Posterior vena cava (tissue), 2 donors: ENCODE measurements at regions not wholly inside any gene's neighbourhood (a gene's known extent, or its start where the extent isn't known, plus 50 kb on each side); places are given as distances from the start of the nearest gene placed in this dataset.

Source experiments
- DNase-seq: peaks from one replicate; pipeline ENCODE4 v3.0.0-alpha.2; 2020; ENCODE audit warnings: low spot score
- intact Hi-C, 2 donors: fragments of 100-400 bp; cut with DNase I; formaldehyde crosslinking; loops; one replicate each; pipeline versions ENCODE4 v1.14.1 to v1.14.2; 2022 to 2023
- donor health status: DM: yes; HTN: yes; CAD: no.
- donor health status: DM: yes; HTN: yes; CAD: no.

DNA sequence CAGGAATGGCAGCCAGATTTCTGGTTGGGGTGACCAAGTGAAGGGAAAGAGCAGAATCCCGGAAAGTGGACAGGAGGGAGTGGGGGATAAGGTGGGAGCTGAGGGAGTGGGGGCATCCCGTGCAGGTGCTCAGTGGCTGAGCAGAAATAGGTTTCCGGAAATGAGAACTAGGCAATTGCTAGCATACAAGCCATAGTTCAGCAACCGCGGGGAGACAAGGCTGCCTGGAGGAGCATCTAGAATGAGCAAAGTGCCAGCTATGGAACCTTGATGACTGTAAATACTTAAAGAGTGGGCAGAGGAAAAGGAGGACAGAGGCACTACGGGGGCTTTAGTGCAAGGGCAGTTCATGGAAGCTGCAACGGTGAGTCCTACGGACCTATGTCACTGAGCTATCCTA, 220.2 kb downstream of the BCL11A start:
- intact Hi-C loops: no loop called here
- DNase-seq: no peak

DNA sequence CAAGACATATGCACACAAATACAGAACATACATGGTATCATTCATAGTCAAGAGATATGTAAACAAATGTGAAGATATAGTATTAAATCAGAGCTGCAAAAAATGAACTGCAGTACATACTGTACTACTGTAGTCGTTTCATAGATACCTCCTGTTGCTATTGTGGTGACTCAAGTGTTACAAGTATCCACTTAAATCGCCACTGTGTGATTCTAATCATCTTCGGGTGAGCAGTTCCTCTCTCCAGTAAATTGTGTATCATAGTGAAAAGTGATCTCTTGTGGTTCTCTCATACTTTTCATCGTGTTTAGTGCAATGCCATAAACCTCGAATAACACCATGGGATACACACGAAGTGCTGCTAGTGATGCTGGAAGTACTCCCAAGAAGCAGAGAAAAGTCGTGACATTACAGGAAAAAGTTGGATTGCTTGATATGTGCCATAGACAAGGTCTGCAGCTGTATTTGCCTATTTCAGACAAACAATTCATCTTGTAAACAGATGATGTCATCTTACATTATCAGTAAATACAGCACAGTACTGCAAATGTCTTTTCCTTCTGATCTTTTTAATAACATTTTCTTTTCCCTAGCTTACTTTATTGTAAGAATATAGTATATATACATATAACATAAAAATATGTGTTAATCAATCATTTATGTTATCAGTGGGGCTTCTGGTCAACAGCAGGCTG, 222.2 kb downstream of the BCL11A start:
- intact Hi-C loops: no loop called here
- DNase-seq: no peak

DNA sequence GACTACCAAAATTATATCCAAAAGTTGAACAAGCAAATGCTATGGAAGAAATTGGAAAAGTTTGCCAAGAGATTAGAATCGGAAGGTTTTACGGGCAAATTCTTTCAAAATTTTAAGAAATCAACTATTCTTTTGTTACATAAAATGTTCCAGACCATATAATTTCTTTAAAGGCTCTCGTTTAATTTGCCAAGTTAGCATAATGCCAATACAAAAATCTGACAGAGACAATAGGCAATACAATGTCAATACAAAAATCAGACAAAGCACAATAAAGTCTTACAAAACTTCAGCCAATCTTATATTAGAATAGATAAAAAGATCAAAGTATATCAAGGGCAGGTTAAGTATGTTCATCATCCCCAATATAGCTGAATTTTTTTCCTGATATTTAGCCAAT, 224.2 kb downstream of the BCL11A start:
- DNase-seq: no peak
- intact Hi-C loops: no loop called here

DNA sequence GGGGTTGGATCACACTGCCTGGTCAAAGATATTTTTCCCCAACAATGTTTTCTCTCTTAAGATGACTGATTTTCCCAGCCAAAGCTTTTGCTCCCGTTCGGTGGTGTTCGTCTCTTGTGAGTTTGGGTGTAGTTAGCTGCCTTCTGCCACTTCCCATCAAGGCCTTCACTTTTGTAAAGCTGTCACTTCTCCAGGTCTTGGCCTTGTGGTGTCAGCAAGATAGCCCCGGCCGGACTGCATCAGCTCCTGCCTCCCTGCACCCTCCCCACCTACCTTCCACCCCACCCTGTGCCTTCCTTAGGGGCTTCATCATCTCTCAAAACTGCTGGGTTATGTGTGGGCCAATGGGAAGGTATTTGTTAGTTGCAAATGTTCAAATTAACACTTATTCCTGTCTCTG, 228.9 kb downstream of the BCL11A start:
- DNase-seq: no peak
- intact Hi-C loops: no loop called here

DNA sequence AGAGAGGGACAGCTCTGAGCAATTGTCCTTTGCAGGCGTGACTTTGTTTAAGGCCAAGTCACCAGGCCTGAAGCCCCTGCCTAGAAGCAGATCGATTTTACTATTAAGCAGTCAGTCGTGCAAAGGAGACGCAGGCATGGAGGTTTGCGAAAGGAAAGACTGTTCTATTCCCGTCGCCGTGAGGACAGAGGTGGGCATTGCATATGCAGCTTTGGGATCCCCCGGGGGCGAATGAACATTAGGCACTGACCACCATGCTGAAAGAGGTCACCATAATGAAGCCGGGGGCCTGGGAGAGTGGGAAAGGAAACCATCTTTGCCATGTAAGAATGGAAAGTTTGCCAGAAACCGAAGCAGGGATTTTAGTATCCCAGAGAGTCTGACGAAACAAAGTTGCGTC, 231.6 kb downstream of the BCL11A start:
- DNase-seq: no peak
- intact Hi-C loops: no loop called here

DNA sequence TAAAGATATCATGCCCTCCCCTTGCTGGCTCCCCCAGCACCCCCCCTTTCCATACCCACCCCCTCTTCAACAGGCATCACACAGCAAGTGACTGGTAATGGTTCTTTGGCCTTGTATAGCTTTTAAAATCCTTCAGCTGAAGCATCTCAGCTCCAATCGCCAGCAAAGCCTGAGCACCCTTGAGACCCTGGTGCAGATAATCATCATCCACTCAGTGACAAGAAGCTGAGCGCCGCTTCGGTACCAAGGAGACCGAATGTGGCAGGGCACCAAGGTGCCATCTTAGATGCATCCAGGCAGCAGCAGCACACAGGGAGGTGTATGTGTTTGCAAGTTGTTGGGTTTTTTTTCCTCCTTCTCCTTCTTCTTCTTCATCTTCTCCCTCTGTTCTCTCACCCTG, 232.7 kb downstream of the BCL11A start:
- no peak for DNase-seq
- intact Hi-C loops: no loop called here

DNA sequence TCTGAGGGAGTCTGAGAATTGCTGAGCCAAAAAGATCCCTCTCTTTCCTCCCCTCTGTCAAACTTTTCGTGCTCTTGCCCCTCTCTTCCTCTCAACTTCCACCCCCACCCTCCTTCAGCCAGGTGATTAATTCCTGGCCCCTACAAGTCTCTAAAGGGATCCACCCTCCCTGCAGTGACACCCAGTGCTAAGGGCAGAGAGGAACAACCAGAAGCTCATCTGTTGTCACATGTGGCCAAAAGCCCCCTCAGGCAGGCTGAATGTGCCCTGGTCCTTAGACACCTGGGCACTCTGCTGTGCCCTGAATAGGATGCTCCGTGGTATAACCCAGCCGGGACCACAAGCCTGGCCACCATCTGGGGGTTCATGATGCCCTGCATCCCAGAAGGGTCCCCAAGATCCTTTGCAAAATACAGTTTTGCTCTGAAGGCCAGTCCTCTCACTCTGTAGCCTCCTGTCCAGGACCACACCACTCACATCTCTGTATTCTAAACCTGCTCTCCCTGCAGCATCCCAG, 234.4 kb downstream of the BCL11A start:
- intact Hi-C loops: no loop called here
- no peak for DNase-seq

DNA sequence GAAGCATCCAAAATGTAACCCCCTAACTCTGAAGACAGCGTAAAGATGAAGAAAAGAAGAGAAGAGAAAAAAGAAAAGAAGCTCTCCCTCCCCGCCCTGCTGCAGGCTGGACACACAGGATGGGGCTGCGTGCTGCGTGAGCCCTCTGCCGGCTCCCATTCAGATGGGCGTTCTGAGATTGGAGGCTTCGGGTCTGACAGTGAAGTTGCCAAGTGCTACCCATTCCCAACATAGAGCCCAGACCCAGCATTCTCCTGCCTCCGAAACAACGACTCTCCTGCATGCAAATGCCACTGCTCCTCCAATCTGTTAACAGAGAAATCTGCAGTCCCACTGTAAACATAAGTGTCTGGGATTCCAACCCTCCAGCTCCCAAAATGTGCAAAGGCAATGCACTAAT, 234.9 kb downstream of the BCL11A start:
- intact Hi-C loops: no loop called here
- no peak for DNase-seq

DNA sequence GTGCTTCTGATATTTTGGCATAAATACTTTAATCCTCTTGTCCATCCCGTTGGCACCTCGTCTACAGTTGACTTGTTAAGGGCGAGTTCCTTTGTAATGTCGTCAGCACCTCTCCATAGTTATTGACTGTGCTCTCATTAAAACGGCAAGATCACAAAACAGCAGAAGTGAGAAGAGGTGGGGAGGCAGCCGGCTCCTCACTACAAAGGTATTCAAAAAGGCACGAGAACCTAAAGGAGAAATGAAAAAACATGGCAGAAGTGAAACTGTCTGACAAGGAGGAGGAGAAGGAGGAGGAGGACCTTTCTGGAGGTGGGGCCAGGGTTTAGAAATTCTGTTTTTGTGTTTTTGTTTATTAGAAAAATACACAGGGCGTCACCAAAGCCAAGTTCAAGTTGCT, 235.6 kb downstream of the BCL11A start:
- intact Hi-C loops: no loop called here

DNA sequence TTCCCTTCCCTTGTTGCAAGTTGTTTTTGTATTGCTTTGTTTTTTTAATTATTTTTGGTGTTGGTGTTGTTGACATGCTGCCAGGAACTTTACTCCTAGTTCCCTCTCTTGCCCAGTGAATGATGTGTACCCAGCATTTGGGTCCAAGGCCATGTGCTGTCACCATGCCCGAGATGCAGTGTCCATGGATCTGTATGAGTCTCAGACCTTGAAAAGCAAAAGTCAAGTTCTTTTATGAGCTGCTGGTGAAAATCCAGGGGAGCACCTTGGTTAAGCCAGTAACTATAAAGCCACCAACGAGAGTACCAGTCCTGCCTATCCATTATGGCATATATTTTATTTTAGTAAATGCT, 236.4 kb downstream of the BCL11A start:
- no peak for DNase-seq
- intact Hi-C loops: no loop called here

More for the DNA sequence above, 235.6 kb downstream of the BCL11A start:
- DNase-seq: no peak

DNA sequence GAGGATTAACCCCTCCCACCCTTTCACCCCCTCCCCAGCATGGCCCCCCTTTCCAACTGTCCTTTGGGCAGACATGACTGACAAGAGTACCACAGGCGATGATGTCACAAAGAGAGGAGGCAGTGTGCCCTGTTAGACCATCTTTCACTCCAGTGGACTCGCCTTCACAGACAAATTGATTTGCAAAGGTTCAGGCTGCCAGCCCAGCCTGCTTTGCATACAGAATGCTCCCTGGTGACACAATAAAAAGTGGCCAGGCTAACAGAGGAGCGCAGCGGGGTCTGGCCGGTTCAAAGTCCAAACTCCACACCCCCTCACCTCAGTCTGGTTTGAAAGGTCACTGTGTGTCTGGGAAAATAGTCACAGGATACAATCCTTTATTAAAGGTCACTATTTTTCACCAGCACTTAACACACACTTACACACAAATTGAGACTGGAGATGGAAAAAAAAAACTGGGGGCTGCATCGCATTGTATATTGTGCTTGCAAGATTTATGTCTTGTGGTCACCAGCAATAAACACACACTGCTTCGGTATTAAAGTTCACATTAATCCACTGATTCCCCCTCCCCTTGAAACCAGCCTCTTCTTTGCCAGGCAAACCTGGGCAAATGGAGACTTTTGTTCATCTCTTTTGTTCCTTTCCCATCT, 236.9 kb downstream of the BCL11A start:
- intact Hi-C loops: no loop called here
- DNase-seq: no peak

DNA sequence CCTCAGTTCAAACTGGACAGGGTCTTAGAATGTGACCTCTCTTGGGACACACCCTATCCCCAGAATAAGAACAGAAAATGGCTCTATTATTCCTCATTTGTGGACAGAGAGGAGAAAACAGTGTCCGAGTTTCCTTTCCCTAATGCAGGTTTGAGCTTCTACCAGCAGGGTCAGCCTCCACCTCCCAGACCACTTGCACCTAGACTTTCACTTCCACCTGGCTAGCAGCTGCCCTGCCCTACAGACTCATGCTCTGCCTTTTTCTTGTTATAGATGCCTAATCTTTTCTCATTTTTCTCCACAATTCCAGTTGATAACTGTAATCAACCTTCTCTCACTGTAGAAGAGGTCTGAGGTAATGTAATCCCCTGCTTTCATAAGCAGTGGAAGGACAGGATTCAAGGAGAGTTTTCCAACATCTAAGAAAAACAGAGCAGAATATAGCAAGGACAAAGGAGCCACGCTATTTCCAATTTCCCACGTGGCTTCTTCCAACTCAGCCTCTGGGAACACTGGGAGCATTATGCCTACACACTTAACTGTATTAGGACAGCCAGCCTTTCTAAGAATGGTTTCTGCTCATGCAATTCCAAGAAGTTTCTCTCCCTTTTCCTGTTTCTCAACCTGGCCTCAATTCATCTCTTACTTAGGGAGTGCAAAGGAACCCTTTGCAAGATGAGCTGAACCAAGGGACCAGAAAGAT, 239.8 kb downstream of the BCL11A start:
- no peak for DNase-seq
- intact Hi-C loops: no loop called here

DNA sequence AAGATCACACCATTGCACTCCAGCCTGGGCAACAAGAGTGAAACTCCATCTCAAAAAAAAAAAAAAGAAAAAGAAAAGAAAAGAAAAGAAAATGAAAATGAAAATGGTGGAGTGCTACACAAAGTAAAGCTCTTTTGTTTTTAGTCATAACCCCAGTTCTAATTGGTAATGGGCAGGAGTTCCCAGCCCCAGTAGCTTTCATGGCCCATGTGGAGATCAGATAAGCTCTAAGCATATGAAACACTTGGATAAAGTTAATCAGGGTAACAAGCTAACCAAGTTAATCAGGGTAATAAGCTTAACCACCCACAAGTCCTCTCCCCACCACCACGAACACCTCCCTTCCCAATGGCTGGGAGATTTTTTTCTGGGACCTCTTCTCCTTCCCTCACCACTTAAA, 240.8 kb downstream of the BCL11A start:
- no peak for DNase-seq
- intact Hi-C loops: no loop called here

DNA sequence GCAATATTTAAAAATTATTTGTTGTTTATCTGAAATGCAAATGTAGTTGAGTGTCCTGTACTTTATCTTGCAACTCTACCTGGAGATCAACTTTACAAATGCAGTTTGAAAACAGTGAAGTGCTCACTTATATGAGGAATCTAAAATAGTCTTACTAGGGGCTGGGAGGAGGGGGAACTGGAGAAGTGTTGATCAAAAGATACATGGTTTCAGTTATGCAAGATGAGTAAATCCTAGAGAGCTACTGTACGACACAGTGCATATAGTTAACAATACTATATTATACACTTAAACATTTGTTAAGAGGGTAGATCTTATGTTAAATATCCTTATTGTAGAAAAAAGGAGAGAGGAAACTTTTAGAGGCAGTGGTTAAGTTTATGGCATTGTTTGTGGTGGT, 241.9 kb downstream of the BCL11A start:
- DNase-seq: no peak
- intact Hi-C loops: no loop called here

DNA sequence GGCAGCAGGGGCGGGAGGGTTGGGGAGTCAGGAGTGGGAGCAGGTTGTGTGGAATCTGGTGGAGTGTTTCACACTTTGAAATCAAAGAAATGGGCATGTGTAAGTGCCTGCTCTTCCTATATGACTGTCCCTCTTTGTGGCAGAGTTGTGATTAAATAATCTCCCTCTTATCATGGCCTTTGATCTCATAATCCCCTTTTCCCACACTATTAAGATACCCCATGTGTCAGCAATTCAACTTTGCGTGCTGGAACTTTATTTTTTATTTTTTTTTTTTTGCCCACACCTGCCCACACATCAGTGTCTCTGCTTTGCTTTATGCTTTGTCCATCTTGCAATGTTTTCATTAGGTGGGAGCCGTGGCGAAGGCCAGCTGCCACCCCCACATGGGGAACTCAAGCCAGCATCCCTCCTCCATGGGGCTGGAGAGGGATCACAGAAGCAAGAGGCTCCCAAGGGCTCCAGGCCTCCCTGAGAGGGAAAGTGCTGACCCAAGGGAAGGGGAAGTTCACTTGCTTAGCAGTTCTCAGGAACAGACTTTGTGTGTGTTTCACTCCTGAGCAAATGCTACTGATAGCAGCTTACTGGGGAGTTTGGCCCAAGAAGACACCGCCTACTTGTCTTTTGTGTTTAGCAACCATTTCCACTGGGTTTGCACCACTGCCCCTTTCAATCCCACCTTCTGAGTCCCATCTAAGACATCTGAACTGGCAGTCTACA, 243.4 kb downstream of the BCL11A start:
- intact Hi-C loops: no loop called here
- DNase-seq: no peak

DNA sequence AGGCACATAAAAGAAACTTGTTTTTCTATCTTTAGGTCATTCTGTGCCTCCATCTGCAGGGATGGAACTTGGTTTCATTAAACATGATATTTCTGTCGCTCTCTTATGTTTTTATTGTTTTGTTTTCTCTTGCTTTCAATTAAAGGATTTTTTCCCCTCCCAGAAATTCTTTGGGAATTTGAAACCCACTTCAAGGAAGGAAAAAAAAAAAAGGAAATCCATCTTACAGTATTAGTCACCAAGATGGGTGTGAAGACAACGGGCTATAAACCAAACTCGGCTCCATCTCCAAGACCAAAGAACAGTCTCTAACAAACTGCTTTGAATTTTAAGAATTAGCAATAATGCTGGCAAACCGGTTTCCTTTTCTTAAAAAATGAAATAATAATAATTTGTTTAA, 244.1 kb downstream of the BCL11A start:
- no peak for DNase-seq
- intact Hi-C loops: no loop called here

DNA sequence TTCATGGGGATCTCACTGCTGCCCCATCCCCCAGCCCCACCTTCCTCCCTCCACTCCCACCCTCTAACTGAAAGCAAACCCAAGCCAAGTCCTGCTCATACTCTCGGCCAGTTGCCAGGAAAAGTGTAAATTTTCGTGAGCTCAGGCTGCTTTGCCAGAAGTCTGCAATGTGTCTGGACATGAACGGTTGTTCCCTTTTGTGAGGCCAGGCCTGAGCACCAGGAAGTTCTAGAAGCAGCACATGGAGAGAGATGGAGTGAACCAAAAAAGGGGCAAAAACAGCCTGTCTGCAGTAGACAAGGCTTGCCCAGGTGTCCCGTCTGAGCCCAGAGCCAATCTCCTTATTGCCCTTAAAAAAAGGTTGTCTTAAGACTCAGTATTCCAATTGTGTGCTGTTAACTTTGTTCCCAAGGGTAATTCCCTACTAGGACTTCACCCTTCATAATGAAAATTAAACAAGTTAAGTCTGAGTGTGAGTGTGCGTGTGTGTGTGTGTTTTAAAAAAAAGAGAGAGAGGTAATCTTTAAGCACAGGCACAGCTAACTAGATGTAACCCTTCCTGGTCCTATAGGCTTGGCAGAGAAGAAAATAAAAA, 247.1 kb downstream of the BCL11A start:
- intact Hi-C loops: no loop called here
- no peak for DNase-seq

DNA sequence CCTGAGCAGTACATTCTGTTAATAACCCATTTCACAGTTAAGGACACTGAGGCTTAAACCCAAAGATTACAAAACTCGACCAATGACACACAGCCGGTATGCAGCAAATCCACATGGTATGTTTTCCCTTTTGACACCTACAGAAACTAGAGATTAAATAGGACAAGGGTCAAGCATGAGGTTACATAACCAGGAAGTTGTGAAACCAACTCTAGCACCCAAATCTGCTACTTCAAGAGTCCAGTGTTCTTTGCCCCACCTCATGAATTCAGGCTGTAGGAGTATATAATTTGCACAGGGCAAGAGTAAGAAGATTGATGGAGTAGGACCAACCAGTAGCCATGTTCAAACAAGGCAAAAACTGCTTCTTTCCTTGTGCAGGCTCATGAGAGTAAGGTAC, 249.8 kb downstream of the BCL11A start:
- DNase-seq: no peak
- intact Hi-C loops: no loop called here

DNA sequence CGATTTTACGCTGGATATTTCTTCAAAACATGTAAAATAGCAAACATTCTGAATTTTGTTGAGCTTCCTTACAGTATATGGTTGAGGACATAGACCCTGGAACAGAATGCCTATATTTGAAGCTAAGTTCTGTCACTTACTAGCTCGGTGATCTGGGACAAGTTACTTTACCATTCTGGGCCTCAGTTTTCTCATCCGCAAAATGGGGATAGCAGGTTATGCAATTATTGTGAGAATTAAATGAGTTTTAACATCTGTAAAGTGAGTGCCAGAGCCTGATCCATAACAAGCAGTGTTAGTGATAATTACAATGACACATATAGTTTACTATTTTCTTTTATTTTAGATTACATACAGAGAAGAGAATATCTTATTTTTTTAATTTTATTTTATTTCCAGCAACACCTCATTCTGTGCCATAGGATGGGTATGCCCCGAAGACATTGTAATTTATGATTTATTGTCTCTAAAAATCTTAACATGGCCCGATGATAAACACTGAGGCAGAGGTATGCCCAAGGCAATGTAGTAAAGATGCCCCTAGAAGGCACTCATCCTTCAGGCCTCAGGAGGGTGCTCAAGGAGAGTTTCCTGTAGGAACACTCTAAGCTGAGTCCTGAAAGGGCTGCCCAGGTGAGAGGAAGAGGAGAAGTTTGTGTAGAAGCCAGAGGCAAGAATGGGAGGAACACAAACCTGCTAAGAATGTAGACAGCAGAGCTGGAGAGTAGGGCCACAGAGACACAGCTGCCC, 250.9 kb downstream of the BCL11A start:
- intact Hi-C loops: no loop called here

More for the DNA sequence above, 250.9 kb downstream of the BCL11A start:
- DNase-seq: no peak
